ENCODE measurements at regions not wholly inside any gene's neighbourhood (a gene's known extent, or its start where the extent isn't known, plus 50 kb on each side); places are given as distances from the start of the nearest gene placed in this dataset.

DNA sequence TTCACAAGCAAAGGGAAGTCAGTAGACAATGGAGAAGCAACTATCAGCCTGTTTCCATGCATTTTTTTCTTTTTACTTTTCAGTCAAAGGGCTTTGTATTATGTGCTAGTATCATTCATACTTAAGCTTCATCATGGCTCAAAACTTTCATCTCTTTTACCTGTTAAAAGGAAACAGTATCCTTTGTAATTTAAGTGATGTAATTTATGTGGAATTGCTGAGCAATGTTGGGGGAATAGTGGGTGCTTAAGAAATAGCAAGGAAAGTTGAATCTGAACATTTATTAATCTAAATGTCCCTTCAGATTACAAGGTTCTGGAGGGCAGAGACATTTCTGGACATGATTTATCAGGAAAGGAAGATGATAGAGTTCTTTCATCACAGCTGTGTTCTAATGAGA lies 915.3 kb downstream of the VRK1 start:
- no peak for TF ChIP-seq TCF12 (IDR thresholded peaks at IDR 0.05; ENCODE audit: low read depth)
- TF ChIP-seq EP300 (IDR thresholded peaks at IDR 0.05; ENCODE audit: borderline replicate concordance) = no peak
- no peak for TF ChIP-seq EGR1 (IDR thresholded peaks at IDR 0.05)
- no peak for TF ChIP-seq TEAD4 (IDR thresholded peaks at IDR 0.05)
- TF ChIP-seq, protein P1, sequence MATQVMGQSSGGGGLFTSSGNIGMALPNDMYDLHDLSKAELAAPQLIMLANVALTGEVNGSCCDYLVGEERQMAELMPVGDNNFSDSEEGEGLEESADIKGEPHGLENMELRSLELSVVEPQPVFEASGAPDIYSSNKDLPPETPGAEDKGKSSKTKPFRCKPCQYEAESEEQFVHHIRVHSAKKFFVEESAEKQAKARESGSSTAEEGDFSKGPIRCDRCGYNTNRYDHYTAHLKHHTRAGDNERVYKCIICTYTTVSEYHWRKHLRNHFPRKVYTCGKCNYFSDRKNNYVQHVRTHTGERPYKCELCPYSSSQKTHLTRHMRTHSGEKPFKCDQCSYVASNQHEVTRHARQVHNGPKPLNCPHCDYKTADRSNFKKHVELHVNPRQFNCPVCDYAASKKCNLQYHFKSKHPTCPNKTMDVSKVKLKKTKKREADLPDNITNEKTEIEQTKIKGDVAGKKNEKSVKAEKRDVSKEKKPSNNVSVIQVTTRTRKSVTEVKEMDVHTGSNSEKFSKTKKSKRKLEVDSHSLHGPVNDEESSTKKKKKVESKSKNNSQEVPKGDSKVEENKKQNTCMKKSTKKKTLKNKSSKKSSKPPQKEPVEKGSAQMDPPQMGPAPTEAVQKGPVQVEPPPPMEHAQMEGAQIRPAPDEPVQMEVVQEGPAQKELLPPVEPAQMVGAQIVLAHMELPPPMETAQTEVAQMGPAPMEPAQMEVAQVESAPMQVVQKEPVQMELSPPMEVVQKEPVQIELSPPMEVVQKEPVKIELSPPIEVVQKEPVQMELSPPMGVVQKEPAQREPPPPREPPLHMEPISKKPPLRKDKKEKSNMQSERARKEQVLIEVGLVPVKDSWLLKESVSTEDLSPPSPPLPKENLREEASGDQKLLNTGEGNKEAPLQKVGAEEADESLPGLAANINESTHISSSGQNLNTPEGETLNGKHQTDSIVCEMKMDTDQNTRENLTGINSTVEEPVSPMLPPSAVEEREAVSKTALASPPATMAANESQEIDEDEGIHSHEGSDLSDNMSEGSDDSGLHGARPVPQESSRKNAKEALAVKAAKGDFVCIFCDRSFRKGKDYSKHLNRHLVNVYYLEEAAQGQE (IDR thresholded peaks at IDR 0.05; ENCODE audit: low read depth) = no peak
- TF ChIP-seq YY1 (IDR thresholded peaks at IDR 0.05; ENCODE audit: low read depth) = no peak
- TF ChIP-seq, protein P2, sequence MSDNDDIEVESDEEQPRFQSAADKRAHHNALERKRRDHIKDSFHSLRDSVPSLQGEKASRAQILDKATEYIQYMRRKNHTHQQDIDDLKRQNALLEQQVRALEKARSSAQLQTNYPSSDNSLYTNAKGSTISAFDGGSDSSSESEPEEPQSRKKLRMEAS (IDR thresholded peaks at IDR 0.05) = no peak
- no peak for TF ChIP-seq TAF1 (IDR thresholded peaks at IDR 0.05; ENCODE audit: low read depth)
- TF ChIP-seq CEBPB (IDR thresholded peaks at IDR 0.05) = no peak
- no peak for TF ChIP-seq RAD21 (IDR thresholded peaks at IDR 0.05; ENCODE audit: low read depth)
- TF ChIP-seq FOXM1 (IDR thresholded peaks at IDR 0.05; ENCODE audit: borderline replicate concordance, low read depth) = no peak
- TF ChIP-seq, protein P3, sequence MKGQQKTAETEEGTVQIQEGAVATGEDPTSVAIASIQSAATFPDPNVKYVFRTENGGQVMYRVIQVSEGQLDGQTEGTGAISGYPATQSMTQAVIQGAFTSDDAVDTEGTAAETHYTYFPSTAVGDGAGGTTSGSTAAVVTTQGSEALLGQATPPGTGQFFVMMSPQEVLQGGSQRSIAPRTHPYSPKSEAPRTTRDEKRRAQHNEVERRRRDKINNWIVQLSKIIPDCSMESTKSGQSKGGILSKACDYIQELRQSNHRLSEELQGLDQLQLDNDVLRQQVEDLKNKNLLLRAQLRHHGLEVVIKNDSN (IDR thresholded peaks at IDR 0.05) = no peak
